Transverse colon (tissue), 3 donors: ENCODE measurements at regions not wholly inside any gene's neighbourhood (a gene's known extent, or its start where the extent isn't known, plus 50 kb on each side); places are given as distances from the start of the nearest gene placed in this dataset.

ENCODE experiments used
- POLR2A ChIP-seq: fragments of 450-650 bp; IDR thresholded peaks from one replicate; pipeline ENCODE4 v1.6.1; 2016; ENCODE audit warnings: antibody characterized with exemption, mild to moderate bottlenecking, moderate library complexity
- TF ChIP-seq, protein P1 (sequence below), 5 experiments: fragments of 200-600 bp in 3 of 5; fragments of 450-650 bp in 2 of 5; sonication (generic) in 3 of 5; IDR thresholded peaks; 1 replicate in 2 of 5; 2 replicates in 3 of 5; pipeline ENCODE4 v1.5.1; 2016 to 2017; ENCODE audit warnings: antibody characterized with exemption in 5 of 5, inconsistent platforms in 3 of 5, mild to moderate bottlenecking in 2 of 5, moderate library complexity in 1 of 5

DNA sequence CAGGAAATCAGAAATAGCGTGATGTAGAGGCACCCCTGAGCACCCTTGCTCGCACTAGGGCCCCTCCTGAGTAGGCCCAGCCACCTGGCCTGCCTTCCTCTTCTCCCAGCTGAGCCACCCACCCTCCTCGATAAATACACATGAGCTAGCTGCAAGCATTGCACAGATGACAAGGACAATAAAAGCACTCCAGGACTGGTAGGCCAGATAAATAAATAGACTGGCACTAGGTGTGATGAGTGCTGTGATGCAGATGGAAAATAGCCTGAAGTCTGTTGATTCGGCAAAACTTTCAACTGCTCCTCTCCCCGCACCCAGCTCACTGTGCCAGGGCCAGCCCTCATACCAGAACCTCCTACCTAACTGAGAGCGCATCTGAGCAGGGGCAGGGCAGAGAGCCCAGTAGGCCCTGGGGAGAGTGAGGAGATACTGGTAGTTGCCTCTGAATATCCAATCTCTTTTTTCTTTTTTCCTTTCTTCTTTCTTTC is 54.5 kb upstream of the GPI start:
- TF ChIP-seq, protein P1, sequence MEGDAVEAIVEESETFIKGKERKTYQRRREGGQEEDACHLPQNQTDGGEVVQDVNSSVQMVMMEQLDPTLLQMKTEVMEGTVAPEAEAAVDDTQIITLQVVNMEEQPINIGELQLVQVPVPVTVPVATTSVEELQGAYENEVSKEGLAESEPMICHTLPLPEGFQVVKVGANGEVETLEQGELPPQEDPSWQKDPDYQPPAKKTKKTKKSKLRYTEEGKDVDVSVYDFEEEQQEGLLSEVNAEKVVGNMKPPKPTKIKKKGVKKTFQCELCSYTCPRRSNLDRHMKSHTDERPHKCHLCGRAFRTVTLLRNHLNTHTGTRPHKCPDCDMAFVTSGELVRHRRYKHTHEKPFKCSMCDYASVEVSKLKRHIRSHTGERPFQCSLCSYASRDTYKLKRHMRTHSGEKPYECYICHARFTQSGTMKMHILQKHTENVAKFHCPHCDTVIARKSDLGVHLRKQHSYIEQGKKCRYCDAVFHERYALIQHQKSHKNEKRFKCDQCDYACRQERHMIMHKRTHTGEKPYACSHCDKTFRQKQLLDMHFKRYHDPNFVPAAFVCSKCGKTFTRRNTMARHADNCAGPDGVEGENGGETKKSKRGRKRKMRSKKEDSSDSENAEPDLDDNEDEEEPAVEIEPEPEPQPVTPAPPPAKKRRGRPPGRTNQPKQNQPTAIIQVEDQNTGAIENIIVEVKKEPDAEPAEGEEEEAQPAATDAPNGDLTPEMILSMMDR (IDR thresholded peaks at IDR 0.05) = no peak
- TF ChIP-seq POLR2A = no peak
